ENCODE measurements at regions not wholly inside any gene's neighbourhood (a gene's known extent, or its start where the extent isn't known, plus 50 kb on each side); places are given as distances from the start of the nearest gene placed in this dataset.
"Not testable (repeated sequence)": the region's sequence is repeated elsewhere in the genome, so short reads cannot be mapped to it uniquely, and the experiment has no call there.

GRCh38 chr10:76815505-76815904 is 822.1 kb downstream of the KCNMA1 start:
- DNase-seq: not testable (repeated sequence)

- DNase-seq: no peak
Measured at GRCh38 chr10:76811430-76811829, 826.2 kb downstream of the KCNMA1 start.

GRCh38 chr10:76788452-76788811 is 849.2 kb downstream of the KCNMA1 start:
- DNase-seq: no peak

GRCh38 chr10:76787746-76788451 is 849.7 kb downstream of the KCNMA1 start:
- no peak for DNase-seq

- DNase-seq: no peak
Measured at GRCh38 chr10:76786504-76787072, 851.0 kb downstream of the KCNMA1 start.

- DNase-seq: no peak
Measured at GRCh38 chr10:76784076-76784475, 853.5 kb downstream of the KCNMA1 start.

GRCh38 chr10:76779796-76780301 is 857.8 kb downstream of the KCNMA1 start:
- no peak for DNase-seq

- no peak for DNase-seq
Measured at GRCh38 chr10:76778914-76779795, 858.5 kb downstream of the KCNMA1 start.

GRCh38 chr10:76774987-76775603 is 862.5 kb downstream of the KCNMA1 start:
- no peak for DNase-seq

GRCh38 chr10:76769582-76769981 is 868.0 kb downstream of the KCNMA1 start:
- DNase-seq: no peak

GRCh38 chr10:76769161-76769560 is 868.4 kb downstream of the KCNMA1 start:
- DNase-seq: no peak

- no peak for DNase-seq
Measured at GRCh38 chr10:76766682-76767081, 870.9 kb downstream of the KCNMA1 start.

GRCh38 chr10:76764921-76765320 is 872.7 kb downstream of the KCNMA1 start:
- not testable (repeated sequence) for DNase-seq

- DNase-seq: no peak
Measured at GRCh38 chr10:76764177-76764576, 873.4 kb downstream of the KCNMA1 start.

GRCh38 chr10:76763376-76763775 is 874.2 kb downstream of the KCNMA1 start:
- DNase-seq: no peak

GRCh38 chr10:76759681-76760080 is 877.9 kb downstream of the KCNMA1 start:
- no peak for DNase-seq

GRCh38 chr10:76743169-76743568 is 894.4 kb downstream of the KCNMA1 start:
- DNase-seq: no peak

- DNase-seq: no peak
Measured at GRCh38 chr10:76740514-76740913, 897.1 kb downstream of the KCNMA1 start.

- peak in 1 of 2 donors; percentile 82 for DNase-seq
Measured at GRCh38 chr10:76738991-76739390, 898.6 kb downstream of the KCNMA1 start.

- no peak for DNase-seq
Measured at GRCh38 chr10:76736815-76737618, 900.6 kb downstream of the KCNMA1 start.

GRCh38 chr10:76736392-76736791 is 901.2 kb downstream of the KCNMA1 start:
- no peak for DNase-seq

GRCh38 chr10:76735866-76736265 is 901.7 kb downstream of the KCNMA1 start:
- no peak for DNase-seq

Measured in hippocampal formation (tissue), 2 donors.